HCT116 (cell line): ENCODE measurements at regions not wholly inside any gene's neighbourhood (a gene's known extent, or its start where the extent isn't known, plus 50 kb on each side); places are given as distances from the start of the nearest gene placed in this dataset.
"Not testable (repeated sequence)": the region's sequence is repeated elsewhere in the genome, so short reads cannot be mapped to it uniquely, and the experiment has no call there.

Source experiments
- ATAC-seq: fragments of 200-7000 bp; cut with Tn5 transposase; 2 replicates; pipeline ENCODE4 v1.9.1; 2020; ENCODE audit warnings: mild to moderate bottlenecking, moderate library complexity
- BruUV-seq: library from RNA; stranded (reverse); fragments of 400-500 nt; replicated peaks from 2 replicates; lab custom pipeline; 2021; lab: Mats Ljungman, UMichigan
- CTCF ChIA-PET: fragments of 300-600 bp; sonication (Branson Sonifier 250); formaldehyde crosslinking; loops from one replicate; lab custom pipeline; 2021; ENCODE audit warnings: antibody characterized with exemption; lab: Charles Lee
- POLR2A ChIA-PET: fragments of 300-600, 350-600 bp; sonication (Branson Sonifier 250); formaldehyde crosslinking; loops from one replicate; lab custom pipeline; 2021; ENCODE audit warnings: antibody characterized with exemption; lab: Charles Lee
- RAD21 ChIA-PET, 2 experiments: fragments of 300-600 bp; sonication (Branson Sonifier 250); formaldehyde crosslinking; loops; one replicate each; lab custom pipeline; 2023; ENCODE audit warnings: low total read pairs in 2 of 2; ENCODE audit not compliant: uncharacterized antibody in 2 of 2, unreplicated experiment in 2 of 2, low non-redundant PET in 1 of 2; lab: Charles Lee
- DNase-seq: peaks from one replicate; pipeline ENCODE4 v3.0.0-alpha.2; 2010; ENCODE audit warnings: low read depth, low spot score
- H2AFZ ChIP-seq: fragments of 200-600 bp; shearing (Covaris generic), sonication (generic); 2 replicates; pipeline ENCODE4 v1.6.1; 2017; ENCODE audit warnings: low read depth, mixed run types, mixed read lengths, antibody characterized with exemption, low read length; ENCODE audit not compliant: poor library complexity, severe bottlenecking
- H3K27ac ChIP-seq: 2 replicates; pipeline ENCODE4 v1.5.1; 2012; ENCODE audit warnings: low read depth, low read length
- H3K27me3 ChIP-seq: fragments of 200-600 bp; sonication (generic); 2 replicates; pipeline ENCODE4 v1.6.1; 2016; ENCODE audit warnings: mixed run types, low read length, mixed read lengths; ENCODE audit not compliant: insufficient read depth
- H3K36me3 ChIP-seq, 2 experiments: fragments of 200-500 bp in 1 of 2; fragments of 200-600 bp in 1 of 2; sonication (Bioruptor generic) in 1 of 2; sonication (generic) in 1 of 2; 2 replicates each; pipeline versions ENCODE4 v1.5.1 to v1.6.1; 2014 to 2016; ENCODE audit warnings: low read length in 2 of 2, inconsistent platforms in 1 of 2, mixed read lengths in 1 of 2, mixed run types in 1 of 2; ENCODE audit not compliant: insufficient read depth in 2 of 2, control insufficient read depth in 1 of 2
- H3K4me1 ChIP-seq, 2 experiments: fragments of 200-600 bp in 1 of 2; sonication (generic) in 1 of 2; 2 replicates each; pipeline versions ENCODE4 v1.5.1 to v1.6.1; 2012 to 2017; ENCODE audit warnings: low read length in 2 of 2, inconsistent platforms in 1 of 2, mild to moderate bottlenecking in 1 of 2, mixed read lengths in 1 of 2, mixed run types in 1 of 2, moderate library complexity in 1 of 2; ENCODE audit not compliant: insufficient read depth in 2 of 2, control insufficient read depth in 1 of 2
- H3K4me2 ChIP-seq: fragments of 200-600 bp; sonication (generic); 2 replicates; pipeline ENCODE4 v1.6.1; 2017; ENCODE audit warnings: mixed run types, low read length, mixed read lengths
- H3K4me3 ChIP-seq, 2 experiments: fragments of 200-600 bp in 1 of 2; sonication (generic) in 1 of 2; replicated peaks in 1 of 2; 2 replicates each; pipeline ENCODE4 v1.5.1; 2011 to 2016; ENCODE audit warnings: low read length in 2 of 2, control low read depth in 1 of 2, low read depth in 1 of 2, mild to moderate bottlenecking in 1 of 2, mixed read lengths in 1 of 2, mixed run types in 1 of 2
- H3K79me2 ChIP-seq: fragments of 200-600 bp; sonication (generic); 2 replicates; pipeline ENCODE4 v1.6.1; 2017; ENCODE audit warnings: mild to moderate bottlenecking, mixed run types, low read length, moderate library complexity, mixed read lengths; ENCODE audit not compliant: insufficient read depth
- H3K9ac ChIP-seq: fragments of 200-600 bp; sonication (generic); 2 replicates; pipeline ENCODE4 v1.6.1; 2016; ENCODE audit warnings: low read length, mixed read lengths
- H3K9me2 ChIP-seq: fragments of 200-600 bp; sonication (generic), shearing (Covaris generic); 2 replicates; pipeline ENCODE4 v1.6.1; 2017; ENCODE audit warnings: mixed run types, mild to moderate bottlenecking, moderate library complexity; ENCODE audit not compliant: insufficient read depth
- H3K9me3 ChIP-seq, 2 experiments: fragments of 200-500 bp in 1 of 2; fragments of 200-600 bp in 1 of 2; sonication (Bioruptor generic) in 1 of 2; sonication (generic) in 1 of 2; 2 replicates each; pipeline ENCODE4 v1.6.1; 2014 to 2017; ENCODE audit warnings: low read length in 2 of 2, mixed read lengths in 2 of 2, inconsistent platforms in 1 of 2, low read depth in 1 of 2, mild to moderate bottlenecking in 1 of 2, mixed run types in 1 of 2, moderate library complexity in 1 of 2; ENCODE audit not compliant: control insufficient read depth in 1 of 2, insufficient read depth in 1 of 2
- H4K20me1 ChIP-seq: fragments of 200-600 bp; sonication (generic), shearing (Covaris generic); 2 replicates; pipeline ENCODE4 v1.6.1; 2017; ENCODE audit warnings: mixed run types, mild to moderate bottlenecking, moderate library complexity; ENCODE audit not compliant: insufficient read depth
- intact Hi-C: fragments of 100-400 bp; cut with micrococcal nuclease; formaldehyde crosslinking; loops from 2 replicates; pipeline ENCODE4 v1.10.0; 2022

DNA sequence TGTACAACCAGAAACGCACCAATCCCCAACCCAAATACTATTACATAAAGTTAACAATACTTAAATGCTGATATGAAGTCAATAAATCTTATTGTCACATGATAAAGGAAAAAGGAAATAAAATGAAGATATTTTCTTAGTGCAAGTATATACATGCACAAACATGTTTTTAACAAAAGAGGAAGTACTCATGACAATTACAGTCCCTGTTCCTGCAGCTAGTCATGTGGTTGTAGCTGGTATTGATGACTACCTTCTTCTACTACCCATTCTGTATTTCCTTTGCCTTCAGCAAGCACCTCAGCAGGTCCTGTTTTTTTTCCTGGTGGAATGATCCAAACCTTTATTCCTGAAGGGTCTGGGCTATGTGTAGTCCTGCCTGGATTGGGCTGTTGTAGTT lies 50.4 kb upstream of the DIPK2A start:
- H3K9me2 ChIP-seq, RAD21 ChIA-PET, CTCF ChIA-PET, H3K27ac ChIP-seq, intact Hi-C loops, H3K9ac ChIP-seq, DNase-seq, H3K4me3 ChIP-seq, H2AFZ ChIP-seq, ATAC-seq, H3K4me1 ChIP-seq, H3K9me3 ChIP-seq, H4K20me1 ChIP-seq, H3K79me2 ChIP-seq, H3K27me3 ChIP-seq, POLR2A ChIA-PET, BruUV-seq, H3K4me2 ChIP-seq, H3K36me3 ChIP-seq: not testable (repeated sequence)
